ENCODE measurements at regions not wholly inside any gene's neighbourhood (a gene's known extent, or its start where the extent isn't known, plus 50 kb on each side); places are given as distances from the start of the nearest gene placed in this dataset.
"Not testable (repeated sequence)": the region's sequence is repeated elsewhere in the genome, so short reads cannot be mapped to it uniquely, and the experiment has no call there.

GRCh38 chr7:94109556-94109955 is 105.4 kb upstream of the BET1 start:
- DNase-seq: no peak

GRCh38 chr7:94111009-94111408 is 106.9 kb upstream of the BET1 start:
- DNase-seq: no peak

GRCh38 chr7:94115316-94115715 is 111.2 kb upstream of the BET1 start:
- DNase-seq: no peak

GRCh38 chr7:94123136-94123535 is 119.0 kb upstream of the BET1 start:
- no peak for DNase-seq

GRCh38 chr7:94127026-94127425 is 122.9 kb upstream of the BET1 start:
- no peak for DNase-seq

GRCh38 chr7:94128072-94128471 is 123.9 kb upstream of the BET1 start:
- DNase-seq: no peak

GRCh38 chr7:94129443-94130140 is 125.4 kb upstream of the BET1 start:
- DNase-seq: no peak

- no peak for DNase-seq
Observed at GRCh38 chr7:94130716-94131115, 126.6 kb upstream of the BET1 start.

GRCh38 chr7:94133460-94133859 is 129.3 kb upstream of the BET1 start:
- no peak for DNase-seq

GRCh38 chr7:94135180-94135579 is 131.0 kb upstream of the BET1 start:
- no peak for DNase-seq

- DNase-seq: no peak
Observed at GRCh38 chr7:94142281-94142680, 138.1 kb upstream of the BET1 start.

GRCh38 chr7:94145602-94146001 is 141.4 kb upstream of the BET1 start:
- DNase-seq: no peak

GRCh38 chr7:94146408-94146807 is 142.3 kb upstream of the BET1 start:
- no peak for DNase-seq

- DNase-seq: no peak
Observed at GRCh38 chr7:94149789-94150545, 145.8 kb upstream of the BET1 start.

- no peak for DNase-seq
Observed at GRCh38 chr7:94154182-94154581, 150.0 kb upstream of the BET1 start.

GRCh38 chr7:94154858-94155257 is 150.7 kb upstream of the BET1 start:
- DNase-seq: no peak

- not testable (repeated sequence) for DNase-seq
Observed at GRCh38 chr7:94157659-94158306, 153.6 kb upstream of the BET1 start.

- DNase-seq: no peak
Observed at GRCh38 chr7:94160719-94161435, 156.7 kb upstream of the BET1 start.

GRCh38 chr7:94161476-94161875 is 157.3 kb upstream of the BET1 start:
- DNase-seq: no peak

GRCh38 chr7:94169682-94170081 is 165.5 kb upstream of the BET1 start:
- no peak for DNase-seq

- DNase-seq: no peak
Observed at GRCh38 chr7:94170836-94171235, 166.7 kb upstream of the BET1 start.

- DNase-seq: no peak
Observed at GRCh38 chr7:94173436-94173835, 169.3 kb upstream of the BET1 start.

GRCh38 chr7:94174375-94174774 is 170.2 kb upstream of the BET1 start:
- no peak for DNase-seq

All from DMS 273 treated with DMSO at 0.1 percent for 48 hours (cell line).